ENCODE measurements at regions not wholly inside any gene's neighbourhood (a gene's known extent, or its start where the extent isn't known, plus 50 kb on each side); places are given as distances from the start of the nearest gene placed in this dataset.

DNA sequence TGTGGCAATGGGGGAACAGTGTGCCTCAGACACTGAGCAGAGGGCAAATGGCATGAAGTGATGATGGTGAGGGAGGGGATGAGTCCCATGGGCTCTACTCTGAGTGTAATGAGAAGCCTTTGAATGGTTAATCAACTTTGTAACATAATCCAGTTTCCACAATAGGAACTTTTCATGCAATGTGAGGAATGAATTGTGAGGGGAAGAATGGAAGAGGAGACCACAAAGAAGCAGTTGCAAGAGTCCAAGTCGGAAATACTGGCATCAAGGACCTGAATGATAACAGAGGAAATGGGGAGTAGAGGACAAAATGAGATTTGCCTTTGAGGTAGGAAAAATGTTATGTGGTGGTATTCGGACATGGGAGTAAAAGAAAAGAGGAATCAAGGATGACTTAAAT, 476.9 kb upstream of the PRICKLE1 start:
- WGBS (ENCODE audit: extremely low coverage, insufficient coverage, insufficient read length) = no CpG with 5 or more reads among the region's 2 CpGs
- Histone ChIP-seq H4K91ac (ENCODE audit: low read depth, low read length) (no peak overlapping the region), H2BK12ac (ENCODE audit: low read length) (no peak overlapping the region), H4K8ac (ENCODE audit: low read depth, low read length) (no peak overlapping the region), H2BK120ac (ENCODE audit: insufficient read depth, low read length, poor library complexity) (no peak overlapping the region), H3K27ac (ENCODE audit: low read depth, low read length) (no peak overlapping the region), H3K18ac (ENCODE audit: low read length) (no peak overlapping the region), H2BK5ac (ENCODE audit: low read depth, low read length, poor library complexity) (no peak overlapping the region), H3K4ac (ENCODE audit: low read depth, low read length) (no peak overlapping the region), H3K23ac (ENCODE audit: low read length) (no peak overlapping the region), H3K4me1 (ENCODE audit: control insufficient read depth in 1 of 2, insufficient read depth in 2 of 2, low read length in 2 of 2) (no peaks in the 10 kb centered on the region), H4K12ac (ENCODE audit: low read depth, low read length) (no peak overlapping the region), H3K9me3 (ENCODE audit: insufficient read depth, low read depth, low read length) (no peaks in the 10 kb centered on the region), H3K14ac (ENCODE audit: low read length) (no peak overlapping the region), H3K4me3 (ENCODE audit: low read depth, low read length) (no peak overlapping the region), H3K36me3 (ENCODE audit: control insufficient read depth in 1 of 2, insufficient read depth in 2 of 2, low read length in 2 of 2) (no peaks in the 10 kb centered on the region), H3K27me3 (ENCODE audit: insufficient read depth, low read length) (no peaks in the 10 kb centered on the region), H2AFZ (ENCODE audit: insufficient read depth, low read length, poor library complexity) (no peak overlapping the region), H2AK5ac (ENCODE audit: low read length) (no peak overlapping the region), H3K4me2 (ENCODE audit: low read length) (no peak overlapping the region), H3K9ac (ENCODE audit: low read length) (no peak overlapping the region), H3K79me1 (ENCODE audit: low read length) (no peaks in the 10 kb centered on the region), H3K79me2 (ENCODE audit: control insufficient read depth, insufficient read depth, low read length, poor library complexity) (no peaks in the 10 kb centered on the region)
- DNase-seq = no peak

DNA sequence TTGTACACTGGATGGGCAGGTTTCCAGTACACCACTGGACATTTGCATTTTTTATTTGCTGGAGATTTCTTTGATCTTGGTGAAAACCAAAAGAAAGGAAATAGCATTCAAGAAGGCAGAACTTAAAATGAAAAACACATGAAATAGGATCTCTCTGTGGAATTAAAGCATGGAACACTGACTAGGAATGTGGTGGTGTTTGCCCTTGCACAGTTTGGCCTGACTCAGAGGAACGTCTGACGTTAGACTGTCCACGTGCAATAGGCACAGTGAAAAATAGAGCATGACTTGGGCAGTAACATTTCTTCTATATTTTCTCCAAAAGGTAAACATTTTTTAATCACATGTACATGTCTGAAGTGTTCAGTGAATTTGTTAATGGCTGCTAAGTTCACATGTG, 474.1 kb upstream of the PRICKLE1 start:
- Histone ChIP-seq H4K8ac (ENCODE audit: low read depth, low read length) (no peak overlapping the region), H3K79me1 (ENCODE audit: low read length) (no peaks in the 10 kb centered on the region), H3K14ac (ENCODE audit: low read length) (no peak overlapping the region), H3K79me2 (ENCODE audit: control insufficient read depth, insufficient read depth, low read length, poor library complexity) (no peaks in the 10 kb centered on the region), H2BK120ac (ENCODE audit: insufficient read depth, low read length, poor library complexity) (no peak overlapping the region), H3K4me3 (ENCODE audit: low read depth, low read length) (no peak overlapping the region), H3K9ac (ENCODE audit: low read length) (no peak overlapping the region), H2BK5ac (ENCODE audit: low read depth, low read length, poor library complexity) (no peak overlapping the region), H3K4me1 (ENCODE audit: control insufficient read depth in 1 of 2, insufficient read depth in 2 of 2, low read length in 2 of 2) (no peaks in the 10 kb centered on the region), H3K18ac (ENCODE audit: low read length) (no peak overlapping the region), H4K12ac (ENCODE audit: low read depth, low read length) (no peak overlapping the region), H4K91ac (ENCODE audit: low read depth, low read length) (no peak overlapping the region), H3K27me3 (ENCODE audit: insufficient read depth, low read length) (no peaks in the 10 kb centered on the region), H3K23ac (ENCODE audit: low read length) (no peak overlapping the region), H3K27ac (ENCODE audit: low read depth, low read length) (no peak overlapping the region), H3K4ac (ENCODE audit: low read depth, low read length) (no peak overlapping the region), H2AFZ (ENCODE audit: insufficient read depth, low read length, poor library complexity) (no peak overlapping the region), H2BK12ac (ENCODE audit: low read length) (no peak overlapping the region), H3K36me3 (ENCODE audit: control insufficient read depth in 1 of 2, insufficient read depth in 2 of 2, low read length in 2 of 2) (no peaks in the 10 kb centered on the region), H3K9me3 (ENCODE audit: insufficient read depth, low read depth, low read length) (no peaks in the 10 kb centered on the region), H3K4me2 (ENCODE audit: low read length) (no peak overlapping the region), H2AK5ac (ENCODE audit: low read length) (no peak overlapping the region)
- no CpG with 5 or more reads among the region's 3 CpGs for WGBS (ENCODE audit: extremely low coverage, insufficient coverage, insufficient read length)
- DNase-seq = no peak

DNA sequence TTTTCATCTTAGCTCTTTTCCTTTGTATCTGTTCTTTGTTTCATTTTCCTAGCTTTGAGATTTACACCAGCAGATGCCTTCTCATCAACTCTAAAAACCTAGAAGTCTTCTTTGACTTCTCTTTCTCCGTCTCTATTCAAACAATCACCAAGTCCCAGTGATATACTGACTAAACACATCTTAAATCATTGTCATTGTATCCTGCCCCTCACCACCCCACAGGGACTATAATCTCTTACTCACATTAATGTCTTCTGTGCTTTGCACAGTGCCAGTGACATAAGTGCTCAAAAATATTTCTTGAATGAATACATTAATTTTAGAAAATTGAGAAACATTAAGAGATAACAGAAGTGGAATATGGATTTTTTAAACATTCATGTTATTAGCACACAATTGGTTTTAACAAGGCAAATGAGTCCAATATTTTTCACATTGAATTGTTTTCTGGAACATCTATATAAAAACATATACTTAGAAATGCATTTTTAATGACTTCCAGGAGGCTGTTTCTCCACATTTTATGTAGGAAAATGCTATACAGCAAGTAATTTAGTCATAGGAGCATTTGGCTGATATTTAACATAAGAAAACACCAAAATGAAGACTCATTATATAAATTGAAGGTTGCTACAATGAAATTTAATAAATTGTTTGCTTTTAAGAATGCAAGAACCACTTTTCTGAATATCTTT, 472.8 kb upstream of the PRICKLE1 start:
- Histone ChIP-seq H3K4me3 (ENCODE audit: low read depth, low read length) (no peak overlapping the region), H3K27me3 (ENCODE audit: insufficient read depth, low read length) (no peaks in the 10 kb centered on the region), H2AK5ac (ENCODE audit: low read length) (no peak overlapping the region), H3K14ac (ENCODE audit: low read length) (no peak overlapping the region), H3K4me1 (ENCODE audit: control insufficient read depth in 1 of 2, insufficient read depth in 2 of 2, low read length in 2 of 2) (no peaks in the 10 kb centered on the region), H3K27ac (ENCODE audit: low read depth, low read length) (no peak overlapping the region), H4K12ac (ENCODE audit: low read depth, low read length) (no peak overlapping the region), H2BK5ac (ENCODE audit: low read depth, low read length, poor library complexity) (no peak overlapping the region), H2AFZ (ENCODE audit: insufficient read depth, low read length, poor library complexity) (no peak overlapping the region), H3K4ac (ENCODE audit: low read depth, low read length) (no peak overlapping the region), H4K8ac (ENCODE audit: low read depth, low read length) (no peak overlapping the region), H2BK120ac (ENCODE audit: insufficient read depth, low read length, poor library complexity) (no peak overlapping the region), H3K36me3 (ENCODE audit: control insufficient read depth in 1 of 2, insufficient read depth in 2 of 2, low read length in 2 of 2) (no peaks in the 10 kb centered on the region), H4K91ac (ENCODE audit: low read depth, low read length) (no peak overlapping the region), H3K79me2 (ENCODE audit: control insufficient read depth, insufficient read depth, low read length, poor library complexity) (no peaks in the 10 kb centered on the region), H2BK12ac (ENCODE audit: low read length) (no peak overlapping the region), H3K18ac (ENCODE audit: low read length) (no peak overlapping the region), H3K9ac (ENCODE audit: low read length) (no peak overlapping the region), H3K4me2 (ENCODE audit: low read length) (no peak overlapping the region), H3K23ac (ENCODE audit: low read length) (no peak overlapping the region), H3K9me3 (ENCODE audit: insufficient read depth, low read depth, low read length) (no peaks in the 10 kb centered on the region), H3K79me1 (ENCODE audit: low read length) (no peaks in the 10 kb centered on the region)
- WGBS (ENCODE audit: extremely low coverage, insufficient coverage, insufficient read length) = no CpG with 5 or more reads among the region's 1 CpG
- DNase-seq = no peak

DNA sequence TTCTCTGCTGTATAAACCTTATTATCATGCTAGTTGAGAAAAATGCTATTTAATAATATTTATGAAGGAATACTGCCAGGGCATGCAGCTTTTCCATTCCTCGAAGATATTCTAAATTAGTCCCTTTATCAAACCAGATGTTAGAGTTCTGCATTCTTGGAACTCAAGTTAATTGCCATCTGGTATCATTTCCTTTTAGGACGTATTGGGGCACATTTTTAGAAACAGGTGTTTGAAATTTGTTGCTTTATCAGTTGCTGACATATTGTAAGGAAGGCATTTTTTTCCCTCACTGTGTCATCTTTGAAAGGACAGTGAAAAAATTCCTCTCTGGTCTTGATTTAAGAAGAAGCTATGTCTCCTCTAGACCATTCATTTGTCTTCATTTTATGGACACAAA, 471.2 kb upstream of the PRICKLE1 start:
- no peak for DNase-seq
- H3K9ac ChIP-seq (ENCODE audit: low read length) = no peak overlapping the region
- H3K9me3 ChIP-seq (ENCODE audit: insufficient read depth, low read depth, low read length) = no peaks in the 10 kb centered on the region
- H4K12ac ChIP-seq (ENCODE audit: low read depth, low read length) = no peak overlapping the region
- H3K18ac ChIP-seq (ENCODE audit: low read length) = no peak overlapping the region
- no peaks in the 10 kb centered on the region for H3K4me1 ChIP-seq (ENCODE audit: control insufficient read depth in 1 of 2, insufficient read depth in 2 of 2, low read length in 2 of 2)
- H3K23ac ChIP-seq (ENCODE audit: low read length) = no peak overlapping the region
- H2BK120ac ChIP-seq (ENCODE audit: insufficient read depth, low read length, poor library complexity) = no peak overlapping the region
- H3K36me3 ChIP-seq (ENCODE audit: control insufficient read depth in 1 of 2, insufficient read depth in 2 of 2, low read length in 2 of 2) = no peaks in the 10 kb centered on the region
- H3K27ac ChIP-seq (ENCODE audit: low read depth, low read length) = no peak overlapping the region
- no peaks in the 10 kb centered on the region for H3K79me2 ChIP-seq (ENCODE audit: control insufficient read depth, insufficient read depth, low read length, poor library complexity)
- no peaks in the 10 kb centered on the region for H3K79me1 ChIP-seq (ENCODE audit: low read length)
- H2BK5ac ChIP-seq (ENCODE audit: low read depth, low read length, poor library complexity) = no peak overlapping the region
- no peaks in the 10 kb centered on the region for H3K27me3 ChIP-seq (ENCODE audit: insufficient read depth, low read length)
- no peak overlapping the region for H3K14ac ChIP-seq (ENCODE audit: low read length)
- H4K91ac ChIP-seq (ENCODE audit: low read depth, low read length) = no peak overlapping the region
- H2AK5ac ChIP-seq (ENCODE audit: low read length) = no peak overlapping the region
- no peak overlapping the region for H2AFZ ChIP-seq (ENCODE audit: insufficient read depth, low read length, poor library complexity)
- no peak overlapping the region for H3K4ac ChIP-seq (ENCODE audit: low read depth, low read length)
- H3K4me2 ChIP-seq (ENCODE audit: low read length) = no peak overlapping the region
- H4K8ac ChIP-seq (ENCODE audit: low read depth, low read length) = no peak overlapping the region
- WGBS (ENCODE audit: extremely low coverage, insufficient coverage, insufficient read length) = no CpG with 5 or more reads among the region's 2 CpGs
- H2BK12ac ChIP-seq (ENCODE audit: low read length) = no peak overlapping the region
- no peak overlapping the region for H3K4me3 ChIP-seq (ENCODE audit: low read depth, low read length)

Measured in trophoblast cell (in vitro differentiated cells and primary cell).